ENCODE measurements at regions not wholly inside any gene's neighbourhood (a gene's known extent, or its start where the extent isn't known, plus 50 kb on each side); places are given as distances from the start of the nearest gene placed in this dataset.

- no peak for TF ChIP-seq POLR2AphosphoS5 (IDR thresholded peaks at IDR 0.05)
- TF ChIP-seq EP300 (IDR thresholded peaks at IDR 0.05; ENCODE audit: low read depth) = no peak
- no peak for TF ChIP-seq POLR2A (IDR thresholded peaks at IDR 0.05)
- TF ChIP-seq CTCF (IDR thresholded peaks at IDR 0.05) = no peak
Observed at GRCh38 chr5:89711526-89711925, 698.0 kb downstream of the CETN3 start.
